ENCODE measurements at regions not wholly inside any gene's neighbourhood (a gene's known extent, or its start where the extent isn't known, plus 50 kb on each side); places are given as distances from the start of the nearest gene placed in this dataset.

DNA sequence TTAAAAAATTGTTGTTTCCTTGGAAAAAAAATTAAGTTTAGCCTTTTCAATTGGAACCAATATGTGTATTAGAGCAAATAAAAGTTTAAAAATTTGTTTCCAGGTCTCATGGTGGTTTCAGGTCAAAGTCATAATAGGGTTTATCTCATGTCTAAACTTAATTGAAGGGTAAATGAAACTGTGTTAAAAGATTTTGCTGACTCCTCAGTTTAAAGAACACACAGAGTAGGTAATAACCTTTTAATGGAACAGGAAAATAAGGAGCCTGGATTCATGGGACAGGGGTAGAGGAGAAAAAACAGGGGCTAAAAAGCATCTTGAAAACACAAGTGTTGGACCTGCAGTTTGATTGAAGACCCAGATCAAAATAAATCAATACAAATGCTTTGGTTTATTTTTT lies 190.6 kb downstream of the MFSD1 start:
- Histone ChIP-seq H3K4me3 (ENCODE audit: low read length) (no peak overlapping the region), H3K9me3 (ENCODE audit: control insufficient read depth, insufficient read depth, low read length) (no peaks in the 10 kb centered on the region), H3K4me1 (ENCODE audit: control insufficient read depth, insufficient read depth, low read length) (no peaks in the 10 kb centered on the region), H3K36me3 (ENCODE audit: control insufficient read depth, insufficient read depth, low read length) (no peaks in the 10 kb centered on the region), H3K27ac (ENCODE audit: low read length) (no peak overlapping the region), H3K27me3 (ENCODE audit: control insufficient read depth, insufficient read depth, low read length) (no peaks in the 10 kb centered on the region)
- no peaks in the 10 kb centered on the region for H3K4me1 Mint-ChIP-seq
- H3K27ac Mint-ChIP-seq = no peak overlapping the region
- TF ChIP-seq, protein P1, sequence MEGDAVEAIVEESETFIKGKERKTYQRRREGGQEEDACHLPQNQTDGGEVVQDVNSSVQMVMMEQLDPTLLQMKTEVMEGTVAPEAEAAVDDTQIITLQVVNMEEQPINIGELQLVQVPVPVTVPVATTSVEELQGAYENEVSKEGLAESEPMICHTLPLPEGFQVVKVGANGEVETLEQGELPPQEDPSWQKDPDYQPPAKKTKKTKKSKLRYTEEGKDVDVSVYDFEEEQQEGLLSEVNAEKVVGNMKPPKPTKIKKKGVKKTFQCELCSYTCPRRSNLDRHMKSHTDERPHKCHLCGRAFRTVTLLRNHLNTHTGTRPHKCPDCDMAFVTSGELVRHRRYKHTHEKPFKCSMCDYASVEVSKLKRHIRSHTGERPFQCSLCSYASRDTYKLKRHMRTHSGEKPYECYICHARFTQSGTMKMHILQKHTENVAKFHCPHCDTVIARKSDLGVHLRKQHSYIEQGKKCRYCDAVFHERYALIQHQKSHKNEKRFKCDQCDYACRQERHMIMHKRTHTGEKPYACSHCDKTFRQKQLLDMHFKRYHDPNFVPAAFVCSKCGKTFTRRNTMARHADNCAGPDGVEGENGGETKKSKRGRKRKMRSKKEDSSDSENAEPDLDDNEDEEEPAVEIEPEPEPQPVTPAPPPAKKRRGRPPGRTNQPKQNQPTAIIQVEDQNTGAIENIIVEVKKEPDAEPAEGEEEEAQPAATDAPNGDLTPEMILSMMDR (IDR thresholded peaks at IDR 0.05) = no peak
- DNase-seq (no peak), ATAC-seq (no peak)
- H3K27me3 Mint-ChIP-seq (ENCODE audit: low read depth in 2 of 2) = no peaks in the 10 kb centered on the region
- intact Hi-C loops (cut with micrococcal nuclease) = no loop called here
- H3K4me3 Mint-ChIP-seq = no peak overlapping the region
- peaks cover 5 to 11% of the 10 kb centered on the region in 2 donors for H3K9me3 Mint-ChIP-seq
- no peaks in the 10 kb centered on the region for H3K36me3 Mint-ChIP-seq

DNA sequence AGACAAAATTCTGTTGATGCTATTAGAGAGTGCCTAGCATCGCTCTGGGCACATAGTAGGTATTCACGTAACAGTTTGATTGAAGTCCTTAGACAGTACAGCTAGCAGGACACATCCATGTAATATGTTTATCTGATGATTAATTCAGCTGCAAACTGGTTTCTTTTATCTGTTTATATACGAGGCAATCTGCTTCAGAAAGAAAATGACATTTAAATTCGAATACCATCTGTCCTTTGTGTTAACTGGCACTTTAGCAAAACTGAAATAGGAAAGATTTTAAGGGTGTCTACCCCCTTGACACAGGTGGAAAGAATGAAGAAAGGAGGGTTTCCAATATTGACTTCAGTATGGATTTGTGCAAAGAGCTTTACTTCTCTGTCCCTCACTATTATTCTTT lies 192.5 kb downstream of the MFSD1 start:
- TF ChIP-seq, protein P1 (IDR thresholded peaks at IDR 0.05) = no peak
- 78% methylated on average over 4 of the region's 4 CpGs for WGBS (ENCODE audit: insufficient coverage)
- Mint-ChIP-seq H3K9me3 (peaks cover 3% of the 10 kb centered on the region in 2 donors), H3K27me3 (ENCODE audit: low read depth in 2 of 2) (no peaks in the 10 kb centered on the region), H3K4me1 (no peaks in the 10 kb centered on the region), H3K36me3 (no peaks in the 10 kb centered on the region), H3K27ac (no peak overlapping the region), H3K4me3 (no peak overlapping the region)
- Histone ChIP-seq H3K27me3 (ENCODE audit: control insufficient read depth, insufficient read depth, low read length) (no peaks in the 10 kb centered on the region), H3K9me3 (ENCODE audit: control insufficient read depth, insufficient read depth, low read length) (no peaks in the 10 kb centered on the region), H3K4me3 (ENCODE audit: low read length) (no peak overlapping the region), H3K36me3 (ENCODE audit: control insufficient read depth, insufficient read depth, low read length) (no peaks in the 10 kb centered on the region), H3K4me1 (ENCODE audit: control insufficient read depth, insufficient read depth, low read length) (no peaks in the 10 kb centered on the region), H3K27ac (ENCODE audit: low read length) (no peak overlapping the region)
- ATAC-seq (no peak), DNase-seq (no peak)
- intact Hi-C loops (cut with micrococcal nuclease) = no loop called here

DNA sequence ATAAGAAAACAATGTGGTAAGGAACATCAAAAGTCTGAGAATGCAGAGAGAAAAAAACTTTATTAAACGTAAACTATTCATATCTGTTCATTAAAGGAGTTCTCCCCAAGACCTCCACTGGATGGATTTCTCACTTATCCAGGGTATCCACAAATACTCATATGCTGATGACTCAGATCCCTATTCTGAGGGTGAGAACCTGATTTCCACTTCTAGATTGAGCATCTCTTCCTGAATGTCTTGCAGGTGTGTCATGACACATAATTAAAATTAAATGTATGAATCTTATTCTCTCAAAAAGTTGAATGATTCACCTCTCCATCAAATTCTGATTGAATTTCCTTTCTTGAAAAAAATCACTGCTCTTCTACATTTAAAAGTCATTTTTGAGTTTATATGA lies 199.9 kb downstream of the MFSD1 start:
- no peaks in the 10 kb centered on the region for H3K4me1 Mint-ChIP-seq
- no peak overlapping the region for H3K27ac Mint-ChIP-seq
- WGBS (ENCODE audit: insufficient coverage) = 100% methylated on average over 1 of the region's 1 CpG
- H3K36me3 ChIP-seq (ENCODE audit: control insufficient read depth, insufficient read depth, low read length) = no peaks in the 10 kb centered on the region
- no peaks in the 10 kb centered on the region for H3K27me3 ChIP-seq (ENCODE audit: control insufficient read depth, insufficient read depth, low read length)
- intact Hi-C loops (cut with micrococcal nuclease) = no loop called here
- H3K9me3 ChIP-seq (ENCODE audit: control insufficient read depth, insufficient read depth, low read length) = no peaks in the 10 kb centered on the region
- H3K4me3 ChIP-seq (ENCODE audit: low read length) = no peak overlapping the region
- DNase-seq (no peak), ATAC-seq (no peak)
- no peaks in the 10 kb centered on the region for H3K36me3 Mint-ChIP-seq
- no peak overlapping the region for H3K27ac ChIP-seq (ENCODE audit: low read length)
- peaks cover 3 to 4% of the 10 kb centered on the region in 2 donors for H3K9me3 Mint-ChIP-seq
- no peaks in the 10 kb centered on the region for H3K27me3 Mint-ChIP-seq (ENCODE audit: low read depth in 2 of 2)
- TF ChIP-seq, protein P1 (IDR thresholded peaks at IDR 0.05) = no peak
- no peaks in the 10 kb centered on the region for H3K4me1 ChIP-seq (ENCODE audit: control insufficient read depth, insufficient read depth, low read length)
- H3K4me3 Mint-ChIP-seq = no peak overlapping the region

DNA sequence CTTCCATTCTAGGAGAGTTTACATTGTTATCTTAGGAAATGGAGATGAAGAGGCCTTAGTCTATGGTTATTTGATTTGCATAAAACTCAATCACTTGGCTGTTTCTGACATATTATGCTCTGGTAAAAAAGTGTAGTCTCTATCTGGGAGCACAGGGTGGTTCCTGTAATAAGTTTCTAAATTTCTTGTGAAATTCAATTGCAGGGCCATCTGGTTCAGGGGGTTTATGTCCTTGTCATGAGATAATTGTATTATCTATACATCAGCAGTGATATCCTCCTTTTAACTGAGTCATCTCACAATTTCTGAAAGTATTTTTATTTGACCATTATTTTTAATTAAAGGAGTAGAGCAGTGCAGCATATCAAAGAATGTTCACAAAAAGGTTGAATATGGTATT lies 203.3 kb downstream of the MFSD1 start:
- intact Hi-C loops (cut with micrococcal nuclease) = no loop called here
- Mint-ChIP-seq H3K4me1 (no peaks in the 10 kb centered on the region), H3K9me3 (peaks cover 5 to 8% of the 10 kb centered on the region in 2 donors), H3K4me3 (no peak overlapping the region), H3K27me3 (ENCODE audit: low read depth in 2 of 2) (no peaks in the 10 kb centered on the region), H3K27ac (no peak overlapping the region), H3K36me3 (no peaks in the 10 kb centered on the region)
- no peaks in the 10 kb centered on the region for H3K36me3 ChIP-seq (ENCODE audit: control insufficient read depth, insufficient read depth, low read length)
- H3K27ac ChIP-seq (ENCODE audit: low read length) = no peak overlapping the region
- DNase-seq (no peak), ATAC-seq (no peak)
- TF ChIP-seq, protein P1 (IDR thresholded peaks at IDR 0.05) = no peak
- no peak overlapping the region for H3K4me3 ChIP-seq (ENCODE audit: low read length)
- no peaks in the 10 kb centered on the region for H3K4me1 ChIP-seq (ENCODE audit: control insufficient read depth, insufficient read depth, low read length)
- H3K9me3 ChIP-seq (ENCODE audit: control insufficient read depth, insufficient read depth, low read length) = no peaks in the 10 kb centered on the region
- no peaks in the 10 kb centered on the region for H3K27me3 ChIP-seq (ENCODE audit: control insufficient read depth, insufficient read depth, low read length)

Data from natural killer cell (primary cell).